ENCODE measurements at regions not wholly inside any gene's neighbourhood (a gene's known extent, or its start where the extent isn't known, plus 50 kb on each side); places are given as distances from the start of the nearest gene placed in this dataset.
"Not testable (repeated sequence)": the region's sequence is repeated elsewhere in the genome, so short reads cannot be mapped to it uniquely, and the experiment has no call there.

GRCh38 chr12:111271674-111272418, 97.0 kb downstream of the PHETA1 start:
- no peak for DNase-seq

DNA sequence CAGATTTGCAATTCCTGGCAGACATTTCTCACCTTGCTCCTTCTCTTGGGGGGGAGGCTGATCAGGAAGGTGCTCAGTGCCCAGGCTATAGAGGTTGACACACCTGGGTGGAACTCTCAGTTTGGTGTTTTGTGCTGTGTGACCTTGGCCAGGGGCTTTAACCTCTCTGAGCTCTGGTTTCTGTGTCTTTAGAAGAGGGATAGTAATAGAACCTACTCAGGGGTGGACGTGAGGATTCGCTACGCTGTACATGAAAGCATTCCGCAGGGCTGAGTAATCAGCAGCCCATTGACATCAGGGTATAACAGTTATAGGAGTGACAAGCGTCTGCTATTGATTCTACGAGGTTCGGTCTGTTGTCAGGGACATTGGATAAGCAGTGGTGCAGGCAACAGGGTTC, 98.1 kb downstream of the PHETA1 start:
- no peak for DNase-seq

GRCh38 chr12:111270239-111270638, 98.7 kb downstream of the PHETA1 start:
- DNase-seq, result no peak

DNA sequence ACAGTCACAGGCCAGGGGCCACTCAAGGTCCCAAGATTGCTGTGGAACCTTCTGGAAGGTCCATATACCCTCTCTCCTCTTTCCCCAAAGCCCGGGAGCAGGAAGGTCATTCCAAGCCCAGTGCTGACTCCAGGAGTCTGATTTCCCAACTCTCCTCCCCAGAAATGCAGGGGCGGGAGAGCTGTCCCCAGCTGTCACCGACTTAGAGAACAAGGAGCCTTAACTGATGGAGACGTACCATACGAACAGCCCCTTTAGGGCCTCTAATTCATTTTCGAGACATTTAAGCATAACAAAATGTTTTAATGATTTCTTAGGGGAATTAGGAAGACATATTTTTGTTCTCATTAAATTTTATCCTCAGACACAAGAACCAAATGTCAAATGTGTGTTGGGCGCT, 99.2 kb downstream of the PHETA1 start:
- DNase-seq, result no peak

GRCh38 chr12:111268738-111269572, 99.9 kb downstream of the PHETA1 start:
- DNase-seq, result no peak

DNA sequence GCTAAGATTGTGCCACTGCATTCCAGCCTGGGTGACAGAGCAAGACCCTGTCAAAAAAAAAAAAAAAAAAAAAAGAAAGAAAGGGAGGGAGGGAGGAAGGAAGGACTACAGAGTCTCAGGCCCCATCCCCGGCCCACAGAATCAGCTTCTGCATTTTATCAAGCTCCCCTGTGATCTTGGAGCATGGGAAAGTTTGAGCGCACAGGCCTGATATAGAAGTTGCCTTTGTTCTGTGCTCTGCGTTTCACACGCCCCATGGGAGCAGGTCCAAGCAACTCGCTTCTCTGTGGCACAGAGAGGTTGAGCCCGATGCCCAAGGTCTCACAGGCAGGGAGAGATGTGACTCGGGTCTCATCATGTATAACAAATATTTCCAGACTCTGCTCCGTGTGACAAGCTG, 101.8 kb downstream of the PHETA1 start:
- no peak for DNase-seq

DNA sequence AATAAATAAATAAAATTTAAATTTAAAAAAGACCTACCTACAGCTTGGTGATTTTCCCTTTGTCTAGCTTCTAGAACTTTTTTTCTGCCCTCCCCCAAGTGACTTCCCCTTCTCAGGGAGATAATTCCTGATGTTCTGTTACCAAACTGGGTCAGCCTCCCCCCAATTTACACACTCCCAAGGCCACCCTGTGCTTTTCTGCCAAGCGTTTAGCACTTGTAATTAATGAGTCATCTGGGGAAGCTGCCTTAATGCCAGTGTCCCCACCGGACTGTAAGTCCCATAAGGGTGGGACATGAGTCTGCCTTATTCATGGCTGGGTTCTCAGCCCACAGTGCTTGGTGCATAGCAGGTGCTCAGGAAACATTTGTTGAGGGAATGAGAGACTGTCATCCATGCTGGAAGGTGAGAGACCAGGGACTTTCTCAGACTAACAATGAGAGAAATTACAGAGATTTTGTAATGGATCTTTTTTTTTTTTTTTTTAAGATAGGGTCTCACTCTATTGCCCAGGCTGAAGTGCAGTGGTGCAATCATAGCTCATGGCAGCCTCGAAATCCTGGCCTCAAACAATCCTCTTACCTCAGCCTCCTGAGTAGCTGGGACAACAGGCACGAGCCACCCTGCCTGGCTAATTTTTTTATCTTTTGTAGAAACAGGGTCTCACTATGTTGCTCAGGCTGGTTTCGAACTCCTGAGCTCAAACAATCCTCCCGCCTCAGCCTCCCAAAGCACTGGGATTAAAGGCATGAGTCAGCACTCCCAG, 106.8 kb downstream of the PHETA1 start:
- DNase-seq, result no peak

DNA sequence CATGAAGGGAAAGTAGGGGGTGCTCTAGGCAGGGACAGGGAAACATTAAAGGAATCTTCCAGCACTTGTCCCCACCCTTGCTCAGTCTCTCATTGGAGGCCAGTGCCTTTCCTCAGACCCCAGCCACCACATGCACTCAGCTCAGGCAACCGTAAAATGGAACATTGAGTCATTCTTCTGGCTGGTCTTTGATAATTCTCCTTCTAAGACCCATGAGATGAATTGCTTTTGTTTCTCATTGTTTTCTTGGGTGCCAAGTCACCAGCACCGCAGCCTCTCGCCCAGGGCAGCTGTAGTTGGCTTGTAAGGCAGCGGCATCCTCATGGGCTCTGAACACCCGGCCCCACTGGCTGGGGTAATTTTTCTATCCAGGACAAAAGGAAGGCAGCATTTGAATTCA, 108.2 kb downstream of the PHETA1 start:
- no peak for DNase-seq

- no peak for DNase-seq
These were observed 109.7 kb downstream of the PHETA1 start for GRCh38 chr12:111259231-111259630.

GRCh38 chr12:111258081-111258480, 110.8 kb downstream of the PHETA1 start:
- not testable (repeated sequence) for DNase-seq

- no peak for DNase-seq
These were observed 111.4 kb downstream of the PHETA1 start for GRCh38 chr12:111257435-111257902.

GRCh38 chr12:111256629-111257434, 112.1 kb downstream of the PHETA1 start:
- no peak for DNase-seq

DNA sequence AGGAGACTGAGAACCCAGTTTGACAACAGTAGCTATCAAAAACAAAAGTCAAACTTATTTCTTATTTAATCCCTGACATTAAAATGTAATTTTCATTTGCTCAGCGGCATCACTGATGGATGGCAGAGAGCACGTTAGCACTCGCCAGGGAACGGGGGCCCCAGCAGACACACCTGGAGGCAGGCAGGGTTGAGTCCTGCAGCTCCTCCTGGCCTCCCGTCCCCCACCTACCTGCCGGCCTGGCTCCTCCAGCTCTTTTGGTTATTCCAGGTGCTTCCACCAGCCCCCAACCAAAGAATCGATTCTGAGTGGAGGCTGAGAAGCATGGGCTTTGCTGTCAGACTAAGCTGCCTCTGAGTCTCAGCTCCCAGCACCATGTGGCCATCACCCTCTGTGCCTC, 113.6 kb downstream of the PHETA1 start:
- DNase-seq, result no peak

DNA sequence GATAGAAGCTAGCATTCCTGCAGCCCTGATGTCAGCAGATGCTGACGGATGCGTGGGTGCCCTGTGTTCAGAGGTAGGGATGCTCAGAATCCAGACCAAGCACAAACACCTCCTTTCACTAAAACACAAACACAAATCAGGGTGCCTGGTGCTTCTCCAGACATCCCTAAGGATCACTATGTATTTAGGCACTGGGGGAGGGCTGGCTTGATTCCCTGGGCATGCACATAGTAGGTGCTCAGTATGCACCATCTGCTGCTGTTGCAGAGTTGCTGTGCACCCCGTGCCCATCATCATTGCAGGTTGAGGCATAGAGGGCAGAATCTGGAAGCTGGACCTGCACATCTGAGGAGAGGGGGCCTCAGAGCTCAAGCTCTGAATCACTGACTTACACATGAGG, 114.8 kb downstream of the PHETA1 start:
- no peak for DNase-seq

GRCh38 chr12:111253213-111253612, 115.7 kb downstream of the PHETA1 start:
- no peak for DNase-seq

DNA sequence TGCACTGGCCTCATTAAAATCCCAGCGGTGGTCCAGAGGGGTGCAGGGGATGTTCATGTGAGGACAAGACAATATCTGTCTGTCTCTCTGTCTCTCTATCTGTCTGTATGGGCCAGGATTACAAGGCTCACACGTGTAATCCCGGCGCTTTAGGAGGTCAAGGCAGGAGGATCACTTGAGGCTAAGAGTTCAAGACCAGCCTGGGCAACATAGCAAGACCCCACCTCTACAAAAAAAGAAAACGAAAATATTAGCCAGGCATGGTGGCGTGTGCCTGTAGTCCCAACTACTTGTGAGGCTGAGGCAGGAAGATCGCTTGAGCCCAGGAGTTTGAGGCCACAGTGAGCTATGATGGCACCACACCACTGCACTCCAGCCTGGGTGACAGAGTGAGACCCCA, 117.1 kb downstream of the PHETA1 start:
- no peak for DNase-seq

- DNase-seq, result no peak
These were observed 117.7 kb downstream of the PHETA1 start for GRCh38 chr12:111251058-111251730.

DNA sequence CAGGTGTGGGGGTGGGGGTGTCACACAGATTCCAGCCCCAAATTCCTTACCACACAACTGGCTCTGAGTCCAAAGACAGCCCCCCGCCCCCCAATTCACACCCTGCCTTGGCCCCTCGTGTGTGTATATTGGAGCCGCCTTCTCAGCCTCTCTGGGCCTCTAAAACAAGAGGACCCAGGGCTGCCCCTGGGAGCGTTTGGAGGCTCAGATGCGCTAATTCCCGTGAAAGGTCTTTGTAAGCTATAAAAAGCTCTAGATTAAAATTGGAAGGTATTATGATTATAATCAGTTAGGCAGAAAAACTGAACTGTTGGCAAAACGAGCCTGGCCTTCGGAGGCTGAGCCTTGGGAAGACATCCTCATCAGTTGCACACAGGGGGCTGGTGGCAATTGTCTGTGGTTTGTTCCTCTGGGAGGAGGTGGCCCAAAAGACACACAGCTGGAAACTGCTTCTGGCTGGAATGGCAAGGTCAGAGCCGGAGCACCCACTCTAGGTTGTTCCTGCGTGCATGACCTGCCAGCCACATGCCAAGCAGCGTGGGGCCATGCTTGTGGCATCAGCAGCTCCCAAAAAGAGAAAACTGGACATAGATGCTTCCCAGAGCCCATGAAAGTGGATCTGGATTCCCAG, 118.5 kb downstream of the PHETA1 start:
- no peak for DNase-seq

GRCh38 chr12:111249757-111250156, 119.1 kb downstream of the PHETA1 start:
- no peak for DNase-seq

- DNase-seq, result no peak
These were observed 119.9 kb downstream of the PHETA1 start for GRCh38 chr12:111249018-111249370.

Measured in hindlimb muscle (tissue), 1 donor.